ENCODE measurements at regions not wholly inside any gene's neighbourhood (a gene's known extent, or its start where the extent isn't known, plus 50 kb on each side); places are given as distances from the start of the nearest gene placed in this dataset.
"Not testable (repeated sequence)": the region's sequence is repeated elsewhere in the genome, so short reads cannot be mapped to it uniquely, and the experiment has no call there.

DNA sequence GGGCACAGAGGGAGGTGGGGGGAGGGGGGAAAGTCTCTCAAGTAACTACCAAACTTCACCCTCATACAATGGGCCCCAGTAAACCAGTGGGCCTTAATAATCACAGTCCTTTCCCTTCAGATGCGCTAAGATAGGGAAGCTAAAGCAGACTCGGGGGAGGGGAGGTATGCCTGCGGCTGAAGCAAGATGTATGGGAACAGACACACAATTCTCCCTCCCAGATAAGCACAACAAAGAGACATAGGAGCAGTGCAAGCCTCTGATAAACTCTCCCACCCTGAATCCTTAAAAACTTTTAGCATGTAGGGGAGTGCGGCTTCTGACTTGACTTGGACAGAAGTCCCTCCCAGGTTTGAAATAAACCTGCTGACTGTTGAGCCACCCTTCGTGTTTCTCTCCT lies 54.7 kb downstream of the PROP1 start:
- not testable (repeated sequence) for DNase-seq

DNA sequence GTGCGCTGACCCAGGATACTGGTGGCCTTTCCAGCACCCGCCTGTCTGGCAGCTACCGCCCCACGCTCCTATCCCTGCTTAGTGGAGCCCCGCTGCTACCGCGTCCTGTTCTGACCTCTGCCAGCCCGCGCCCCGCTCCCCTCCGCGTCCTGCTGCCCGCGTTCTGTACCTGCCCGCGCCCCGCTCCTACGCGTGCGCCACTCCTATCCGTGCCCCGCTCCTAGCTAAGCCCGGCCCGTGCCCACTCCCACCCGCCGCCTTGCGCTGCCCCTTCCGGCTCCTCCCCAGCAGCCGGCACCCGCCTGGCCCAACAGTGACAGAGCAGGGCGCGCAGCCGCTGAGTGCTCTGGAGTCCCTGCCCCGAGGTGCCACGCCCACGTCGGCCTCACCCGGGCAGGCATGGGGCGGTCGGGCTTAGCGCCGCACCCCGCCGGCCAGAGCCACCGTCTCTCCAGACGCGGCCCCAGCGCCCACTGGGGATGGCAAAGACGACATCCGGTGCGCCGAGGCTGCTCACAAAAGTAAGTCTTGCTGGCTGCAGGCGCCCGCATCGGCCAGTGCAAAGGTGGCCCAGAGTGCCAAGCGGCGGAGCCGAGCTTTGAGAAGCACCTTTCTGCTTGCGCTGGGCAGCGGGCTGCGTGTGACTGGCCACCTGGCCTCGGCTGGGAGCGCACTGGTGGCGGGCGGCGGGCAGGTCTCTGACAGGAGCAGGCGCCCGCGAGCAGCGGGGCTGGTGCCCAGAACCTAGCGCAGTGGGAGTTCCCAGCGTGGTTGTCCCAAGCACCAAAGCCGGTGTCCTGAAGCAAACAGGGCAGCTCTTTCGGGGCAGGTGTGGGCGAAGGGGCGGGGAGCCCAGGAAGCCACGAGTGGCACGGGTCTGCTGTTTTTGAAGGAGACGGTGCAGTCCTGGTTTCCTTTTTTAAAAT lies 56.5 kb downstream of the PROP1 start:
- DNase-seq: not testable (repeated sequence)

- not testable (repeated sequence) for DNase-seq
These were observed 57.3 kb downstream of the PROP1 start for GRCh38 chr5:177938767-177939166.

GRCh38 chr5:177934233-177934632 lies 61.8 kb downstream of the PROP1 start:
- not testable (repeated sequence) for DNase-seq

DNA sequence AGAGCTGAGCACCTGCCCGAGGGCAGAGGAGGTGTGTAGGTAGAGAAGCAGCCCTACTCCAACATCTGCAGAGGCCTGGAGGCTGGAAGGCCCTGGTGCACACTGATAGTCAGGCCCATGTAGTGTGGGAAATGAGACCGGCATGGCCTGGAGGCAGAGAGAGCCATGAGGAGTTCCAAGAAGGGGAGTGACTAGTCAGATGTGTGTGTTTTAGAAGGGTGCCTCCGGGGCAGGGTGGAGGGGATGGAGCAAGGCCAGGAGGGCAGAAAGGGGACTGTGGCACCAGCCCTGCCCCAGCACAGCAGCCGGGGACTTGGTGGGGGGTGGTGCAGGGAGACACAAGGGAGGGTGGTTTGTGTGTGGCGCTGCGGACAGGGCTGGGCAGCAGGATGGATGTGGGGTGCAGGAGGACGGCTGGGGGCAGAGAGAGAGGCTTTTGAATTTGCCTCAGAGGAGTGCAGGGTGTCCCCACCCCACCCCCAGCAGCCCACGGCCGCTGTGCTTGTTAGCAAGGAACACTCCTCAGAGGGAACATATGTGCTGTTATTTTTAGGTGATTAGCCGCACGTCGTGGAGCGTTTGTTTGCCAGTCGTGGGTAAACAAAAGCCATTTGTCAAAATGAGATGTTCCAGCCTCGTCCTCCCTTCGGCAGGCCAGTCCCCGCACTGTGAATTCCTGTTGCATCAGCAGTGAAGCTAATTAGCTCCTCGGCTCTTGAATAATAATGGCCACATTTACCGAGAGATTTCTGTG lies 65.6 kb downstream of the PROP1 start:
- not testable (repeated sequence) for DNase-seq

GRCh38 chr5:177929618-177930017 lies 66.4 kb downstream of the PROP1 start:
- DNase-seq: not testable (repeated sequence)

- not testable (repeated sequence) for DNase-seq
These were observed 68.5 kb downstream of the PROP1 start for GRCh38 chr5:177927500-177927899.

DNA sequence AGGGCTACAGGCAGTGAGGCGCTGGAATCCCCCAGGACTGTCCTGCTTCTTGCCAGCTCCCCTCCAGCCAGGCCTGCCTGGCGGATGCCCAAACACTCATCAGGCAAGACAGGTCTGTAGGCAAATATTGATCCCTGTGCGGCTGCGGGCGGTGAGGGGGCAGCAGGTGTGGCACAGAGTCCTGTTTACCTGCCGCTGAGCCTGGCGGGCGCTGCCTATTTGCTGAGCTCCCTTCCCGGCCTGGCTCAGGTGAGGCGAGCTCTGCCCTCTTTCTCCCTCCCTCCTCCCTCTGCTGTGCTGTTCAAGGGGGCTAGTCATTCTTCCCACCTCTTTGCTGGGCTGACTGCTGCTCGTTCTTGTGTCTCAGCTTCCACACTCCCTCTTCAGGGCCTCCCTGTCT lies 71.5 kb downstream of the PROP1 start:
- DNase-seq: not testable (repeated sequence)

DNA sequence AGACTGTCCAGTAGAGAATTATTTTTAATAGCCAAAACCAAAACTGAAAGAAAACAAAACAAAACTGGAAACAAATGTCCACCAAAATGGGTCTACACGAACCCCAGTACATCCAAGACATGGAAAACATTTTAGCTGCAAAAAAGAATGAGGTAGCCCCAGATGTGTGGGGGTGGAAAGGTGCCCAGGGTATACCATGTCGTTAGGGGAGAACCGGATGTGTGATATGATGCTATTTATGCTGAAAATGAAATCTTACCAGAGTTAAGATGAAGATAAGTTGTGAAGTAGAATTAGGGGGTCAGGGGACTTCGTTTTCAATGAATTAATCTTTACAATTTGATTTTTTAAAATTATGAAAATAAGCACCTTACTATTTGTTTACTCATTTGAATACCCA lies 72.2 kb downstream of the PROP1 start:
- DNase-seq: not testable (repeated sequence)

GRCh38 chr5:177923189-177923588 lies 72.9 kb downstream of the PROP1 start:
- not testable (repeated sequence) for DNase-seq

GRCh38 chr5:177909261-177909660 lies 86.8 kb downstream of the PROP1 start:
- not testable (repeated sequence) for DNase-seq

GRCh38 chr5:177902806-177903205 lies 93.2 kb downstream of the PROP1 start:
- not testable (repeated sequence) for DNase-seq

- not testable (repeated sequence) for DNase-seq
These were observed 96.0 kb downstream of the PROP1 start for GRCh38 chr5:177900066-177900465.

DNA sequence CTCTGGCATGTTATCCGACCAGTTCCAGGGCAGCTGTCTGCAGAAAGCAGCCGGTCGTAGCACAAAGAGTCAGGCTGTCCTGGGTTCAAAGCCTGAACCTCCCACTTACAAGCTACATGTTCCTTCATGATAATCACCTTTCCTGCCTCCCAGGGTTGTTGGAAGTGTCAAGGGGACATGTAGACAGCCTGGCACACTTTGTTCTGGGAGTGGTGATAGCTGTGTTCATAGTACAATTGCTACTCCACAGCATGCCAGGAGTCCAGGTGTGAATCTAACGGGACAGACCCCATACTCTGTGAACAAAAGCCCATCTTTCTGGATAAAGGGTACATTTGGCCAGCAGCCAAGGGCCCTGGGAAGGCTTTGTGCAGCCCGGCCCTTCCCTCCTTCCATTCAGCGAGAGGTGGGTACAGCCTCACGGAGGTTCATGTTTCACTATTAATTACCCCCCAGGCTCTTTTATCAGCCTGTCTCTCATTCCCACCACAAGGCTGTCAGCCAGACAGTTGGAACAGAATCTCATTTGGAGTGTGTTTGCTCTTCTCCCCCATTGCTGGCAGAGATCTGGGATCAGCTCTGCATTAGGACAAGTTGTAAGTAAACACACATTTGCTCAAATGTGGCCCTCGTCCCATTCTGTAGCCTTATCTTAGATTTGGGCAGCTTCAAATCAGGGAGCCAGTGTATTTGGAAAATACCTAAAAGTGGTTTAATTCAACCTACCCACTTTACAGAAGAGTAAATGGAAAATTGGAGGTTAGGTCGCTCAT lies 101.2 kb downstream of the PROP1 start:
- DNase-seq: not testable (repeated sequence)

GRCh38 chr5:177892357-177892665 lies 103.7 kb downstream of the PROP1 start:
- DNase-seq: not testable (repeated sequence)

DNA sequence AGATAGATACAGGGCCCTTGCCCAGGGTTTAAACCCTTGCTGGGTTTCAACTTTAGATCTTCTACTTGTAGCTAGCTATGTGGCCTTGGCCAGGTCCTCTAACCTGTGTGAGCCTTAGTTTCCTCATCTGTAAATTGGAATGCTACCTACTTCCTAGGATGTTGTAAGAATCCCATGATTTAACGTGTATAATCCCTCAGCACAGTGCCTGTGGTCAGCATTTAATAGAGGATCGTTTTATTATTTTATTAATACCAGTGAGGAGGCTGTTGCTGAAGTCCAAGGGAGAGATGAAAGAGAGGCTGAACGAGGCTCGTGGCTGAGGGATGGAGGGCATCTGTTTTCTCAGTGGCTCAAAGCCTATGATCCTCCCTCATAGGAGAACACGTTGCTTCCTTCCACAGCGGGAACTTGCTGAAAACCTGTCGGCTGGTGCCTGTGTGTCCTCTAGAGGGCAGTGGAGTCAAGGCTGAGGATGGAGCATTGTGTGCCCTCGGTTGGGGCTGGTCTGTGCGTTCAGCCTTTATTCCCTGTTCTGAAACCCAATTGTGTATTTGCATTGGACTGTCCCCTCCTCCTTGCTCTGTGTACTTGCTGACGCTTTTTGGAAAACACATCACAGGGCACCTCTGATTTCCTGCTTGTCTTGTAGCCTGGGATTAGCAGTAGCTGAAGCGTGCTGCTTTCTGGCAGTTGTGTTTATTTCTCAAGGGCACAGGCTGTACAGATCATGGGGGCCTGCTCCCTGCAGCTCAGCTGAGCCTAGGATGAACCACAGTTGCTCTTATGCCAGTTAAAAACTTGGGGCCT lies 104.3 kb downstream of the PROP1 start:
- peak; percentile 25 for DNase-seq

DNA sequence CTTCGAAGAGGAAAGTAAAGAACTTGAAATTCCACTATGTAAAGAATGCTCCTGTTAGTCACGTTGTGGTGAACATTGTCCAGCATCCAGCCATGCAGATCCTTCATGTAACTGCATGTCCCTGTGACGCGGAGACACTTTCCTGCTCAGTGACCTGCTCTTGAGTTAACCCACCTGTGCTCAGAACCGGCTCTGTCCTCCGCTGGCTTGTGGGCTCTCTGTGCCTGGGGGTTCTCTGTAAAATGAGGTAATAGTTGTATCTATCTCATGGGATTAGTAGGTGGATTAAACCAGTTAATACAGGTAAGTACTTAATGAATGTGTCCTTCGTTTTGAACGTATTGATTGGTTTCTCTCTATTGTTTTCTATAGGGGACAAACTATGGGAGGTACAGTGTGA lies 100.6 kb upstream of the FAM153A start:
- DNase-seq: not testable (repeated sequence)

DNA sequence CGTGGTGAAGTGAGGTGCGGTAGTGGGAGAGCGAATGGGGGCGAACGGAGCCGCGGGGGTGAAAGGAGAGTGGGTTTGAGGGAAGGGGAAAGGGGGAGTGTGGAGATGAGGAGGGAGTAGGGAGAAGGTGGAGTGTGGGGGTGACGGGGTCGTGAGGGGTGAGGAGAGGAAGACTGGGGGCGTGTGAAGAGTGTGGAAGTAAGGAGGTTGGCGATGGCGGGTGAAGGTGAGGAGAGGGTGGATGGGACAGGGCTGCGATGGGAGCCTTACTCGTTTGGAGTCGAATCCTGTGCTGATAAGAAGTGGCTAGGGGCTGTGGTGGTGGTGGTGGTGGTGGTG lies 93.2 kb upstream of the FAM153A start:
- DNase-seq: not testable (repeated sequence)

DNA sequence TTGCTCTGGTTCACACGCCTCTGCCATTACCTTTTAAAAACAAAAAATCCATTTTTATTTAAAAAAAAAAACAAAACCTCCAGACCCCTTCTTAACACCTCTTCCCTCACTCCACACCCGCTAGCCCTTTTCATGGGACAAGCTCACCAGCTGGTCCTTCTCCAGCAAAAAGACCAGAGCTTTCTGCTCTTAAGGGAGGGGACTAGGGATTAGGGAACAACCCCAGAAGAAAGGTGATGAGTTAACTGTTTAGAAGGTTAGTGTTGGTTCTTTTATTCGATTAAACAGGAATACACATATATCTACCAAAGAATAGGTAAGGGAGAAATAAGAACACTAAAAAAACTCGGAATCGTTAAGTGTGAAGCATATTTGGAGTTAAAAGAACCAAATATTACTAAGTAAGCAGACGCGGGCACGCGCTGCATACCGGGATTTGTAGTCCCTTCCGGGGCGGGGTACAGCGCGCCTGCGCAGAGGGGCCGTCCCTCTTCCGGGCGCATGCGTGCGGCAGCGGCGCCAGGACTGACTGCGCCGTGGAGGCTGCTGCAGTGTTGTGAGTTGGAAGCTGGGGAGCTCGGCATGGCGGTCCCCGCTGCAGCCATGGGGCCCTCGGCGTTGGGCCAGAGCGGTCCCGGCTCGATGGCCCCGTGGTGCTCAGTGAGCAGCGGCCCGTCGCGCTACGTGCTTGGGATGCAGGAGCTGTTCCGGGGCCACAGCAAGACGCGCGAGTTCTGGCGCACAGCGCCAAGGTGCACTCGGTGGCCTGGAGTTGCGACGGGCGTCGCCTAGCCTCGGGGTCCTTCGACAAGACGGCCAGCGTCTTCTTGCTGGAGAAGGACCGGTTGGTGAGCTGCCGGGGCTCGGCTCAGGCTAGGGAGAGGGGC lies 92.6 kb upstream of the FAM153A start:
- DNase-seq: not testable (repeated sequence)

GRCh38 chr5:177863822-177864446 lies 81.2 kb upstream of the FAM153A start:
- DNase-seq: not testable (repeated sequence)

Data from activated CD4-positive, alpha-beta T cell treated with anti-CD3 and anti-CD28 coated beads, Interleukin-2, amount 50 U/mL, for 1 hour (primary cell).